H9 (cell line): ENCODE measurements at regions not wholly inside any gene's neighbourhood (a gene's known extent, or its start where the extent isn't known, plus 50 kb on each side); places are given as distances from the start of the nearest gene placed in this dataset.

Source experiments
- DNase-seq: peaks from one replicate; pipeline ENCODE4 v3.0.0-alpha.2; 2017
- H2AFZ ChIP-seq: one replicate; pipeline ENCODE4 v1.6.1; 2013; ENCODE audit warnings: mild to moderate bottlenecking, low read length, control low read depth, moderate library complexity
- H2AK5ac ChIP-seq: 2 replicates; pipeline ENCODE4 v1.6.1; 2013; ENCODE audit warnings: low read length, control low read depth, mixed read lengths; ENCODE audit not compliant: insufficient read length
- H2BK120ac ChIP-seq: one replicate; pipeline ENCODE4 v1.6.1; 2013; ENCODE audit warnings: low read depth, mild to moderate bottlenecking, low read length, control low read depth, inconsistent platforms; ENCODE audit not compliant: poor library complexity, severe bottlenecking
- H2BK12ac ChIP-seq: 2 replicates; pipeline ENCODE4 v1.6.1; 2013; ENCODE audit warnings: low read length, control low read depth, mixed read lengths, low read depth; ENCODE audit not compliant: insufficient read length
- H2BK15ac ChIP-seq: 2 replicates; pipeline ENCODE4 v1.6.1; 2013; ENCODE audit warnings: low read depth, low read length, control low read depth
- H2BK20ac ChIP-seq: one replicate; pipeline ENCODE4 v1.6.1; 2013; ENCODE audit warnings: low read depth, mild to moderate bottlenecking, low read length, control low read depth, inconsistent platforms; ENCODE audit not compliant: poor library complexity, severe bottlenecking
- H2BK5ac ChIP-seq: 2 replicates; pipeline ENCODE4 v1.6.1; 2013; ENCODE audit warnings: low read length, control low read depth, mixed read lengths; ENCODE audit not compliant: insufficient read length
- H3K14ac ChIP-seq: 2 replicates; pipeline ENCODE4 v1.6.1; 2013; ENCODE audit warnings: low read length, control low read depth; ENCODE audit not compliant: insufficient read depth
- H3K18ac ChIP-seq: 2 replicates; pipeline ENCODE4 v1.6.1; 2013; ENCODE audit warnings: low read depth, mild to moderate bottlenecking, mixed read lengths, low read length, control low read depth; ENCODE audit not compliant: insufficient read length
- H3K23ac ChIP-seq: 2 replicates; pipeline ENCODE4 v1.6.1; 2013; ENCODE audit warnings: low read length, control low read depth, mixed read lengths, low read depth; ENCODE audit not compliant: insufficient read length
- H3K23me2 ChIP-seq: 2 replicates; pipeline ENCODE4 v1.6.1; 2013; ENCODE audit warnings: low read depth, mild to moderate bottlenecking, mixed read lengths, low read length, control low read depth; ENCODE audit not compliant: insufficient read length, poor library complexity, severe bottlenecking
- H3K27ac ChIP-seq: 2 replicates; pipeline ENCODE4 v1.5.1; 2013; ENCODE audit warnings: low read length, control low read depth, mixed read lengths, low read depth; ENCODE audit not compliant: insufficient read length
- H3K27me3 ChIP-seq: 2 replicates; pipeline ENCODE4 v1.6.1; 2013; ENCODE audit warnings: low read length, control low read depth, inconsistent platforms; ENCODE audit not compliant: insufficient read depth
- H3K4ac ChIP-seq: 2 replicates; pipeline ENCODE4 v1.6.1; 2013; ENCODE audit warnings: low read depth, mild to moderate bottlenecking, control low read depth, inconsistent platforms, low read length, moderate library complexity
- H3K4me1 ChIP-seq: 2 replicates; pipeline ENCODE4 v1.6.1; 2013; ENCODE audit warnings: low read length, control low read depth, inconsistent platforms; ENCODE audit not compliant: insufficient read depth
- H3K4me2 ChIP-seq: 2 replicates; pipeline ENCODE4 v1.6.1; 2013; ENCODE audit warnings: low read length, control low read depth, mixed read lengths; ENCODE audit not compliant: insufficient read length, insufficient read depth
- H3K56ac ChIP-seq: 2 replicates; pipeline ENCODE4 v1.6.1; 2013; ENCODE audit warnings: low read depth, mild to moderate bottlenecking, mixed read lengths, low read length, control low read depth; ENCODE audit not compliant: insufficient read length
- H3K79me1 ChIP-seq: 2 replicates; pipeline ENCODE4 v1.6.1; 2013; ENCODE audit warnings: low read depth, mild to moderate bottlenecking, moderate library complexity, low read length, control low read depth, inconsistent platforms; ENCODE audit not compliant: insufficient read depth, poor library complexity, severe bottlenecking
- H3K79me2 ChIP-seq: 2 replicates; pipeline ENCODE4 v1.6.1; 2013; ENCODE audit warnings: low read length, control low read depth, inconsistent platforms; ENCODE audit not compliant: insufficient read depth
- H3K9ac ChIP-seq: 2 replicates; pipeline ENCODE4 v1.6.1; 2013; ENCODE audit warnings: low read length, control low read depth, mixed read lengths; ENCODE audit not compliant: insufficient read length; ENCODE audit errors: extremely low read depth
- H3K9me3 ChIP-seq: one replicate; pipeline ENCODE4 v1.6.1; 2013; ENCODE audit warnings: low read depth, low read length, inconsistent platforms; ENCODE audit not compliant: control insufficient read depth
- H3T11ph ChIP-seq: one replicate; pipeline ENCODE4 v1.6.1; 2013; ENCODE audit warnings: mild to moderate bottlenecking, low read length, control low read depth, inconsistent platforms
- H4K20me1 ChIP-seq: one replicate; pipeline ENCODE4 v1.6.1; 2013; ENCODE audit not compliant: control insufficient read depth, insufficient read length, insufficient read depth
- H4K5ac ChIP-seq: 2 replicates; pipeline ENCODE4 v1.6.1; 2013; ENCODE audit warnings: low read depth, mild to moderate bottlenecking, mixed read lengths, low read length, control low read depth; ENCODE audit not compliant: insufficient read length
- H4K8ac ChIP-seq: replicated peaks from 2 replicates; pipeline ENCODE4 v1.6.1; 2013; ENCODE audit warnings: low read length, control low read depth, mixed read lengths, low read depth; ENCODE audit not compliant: insufficient read length
- H4K91ac ChIP-seq: 2 replicates; pipeline ENCODE4 v1.6.1; 2013; ENCODE audit warnings: low read depth, mild to moderate bottlenecking, moderate library complexity, mixed read lengths, low read length, control low read depth; ENCODE audit not compliant: insufficient read length
- H3K27ac Mint-ChIP-seq, 3 experiments: 2 replicates in 2 of 3; 3 replicates in 1 of 3; pipeline ENCODE4 v1.8.0; 2020 to 2021; ENCODE audit warnings: mixed read lengths in 3 of 3, mild to moderate bottlenecking in 1 of 3, moderate library complexity in 1 of 3
- H3K27me3 Mint-ChIP-seq: 2 replicates; pipeline ENCODE4 v1.8.0; 2021; ENCODE audit warnings: low read depth, mild to moderate bottlenecking, moderate library complexity, mixed read lengths
- H3K36me3 Mint-ChIP-seq, 3 experiments: 2 replicates in 2 of 3; 3 replicates in 1 of 3; pipeline ENCODE4 v1.8.0; 2020 to 2021; ENCODE audit warnings: low read depth in 3 of 3, mixed read lengths in 3 of 3; ENCODE audit not compliant: insufficient read depth in 1 of 3
- H3K4me1 Mint-ChIP-seq, 2 experiments: 2 replicates each; pipeline ENCODE4 v1.8.0; 2020; ENCODE audit warnings: mixed read lengths in 2 of 2
- H3K4me3 Mint-ChIP-seq, 2 experiments: 2 replicates in 1 of 2; 3 replicates in 1 of 2; pipeline ENCODE4 v1.8.0; 2020 to 2021; ENCODE audit warnings: mild to moderate bottlenecking in 2 of 2, mixed read lengths in 2 of 2, moderate library complexity in 1 of 2
- H3K9me3 Mint-ChIP-seq, 2 experiments: 2 replicates in 1 of 2; 3 replicates in 1 of 2; pipeline ENCODE4 v1.8.0; 2020; ENCODE audit warnings: mild to moderate bottlenecking in 2 of 2, mixed read lengths in 2 of 2, moderate library complexity in 1 of 2
- CTCF ChIP-seq: fragments of 200-600 bp; sonication (generic); conservative IDR thresholded peaks from 3 replicates; pipeline ENCODE4 v1.8.0; 2021; ENCODE audit warnings: antibody characterized with exemption, mild to moderate bottlenecking
- WGBS: extraction: QIAGEN DNeasy Blood & Tissue Kit; methylation state at CpG from one replicate; pipeline ENCODE4 v1.1.7; 2013; ENCODE audit warnings: missing lambda C conversion rate, low lambda C conversion rate, mixed read lengths; ENCODE audit not compliant: insufficient read length; ENCODE audit errors: extremely low coverage; 5-methylcytosine and 5-hydroxymethylcytosine counted together

- H3K14ac ChIP-seq: no peak overlapping the region
- no peak overlapping the region for H3K27ac Mint-ChIP-seq
Measured at GRCh38 chr10:117710181-117710798, 167.7 kb downstream of the EMX2 start.

More at GRCh38 chr10:117710181-117710798, 167.7 kb downstream of the EMX2 start:
- no peaks in the 10 kb centered on the region for H3K79me1 ChIP-seq
- no peaks in the 10 kb centered on the region; a peak in 1 of 5 replicates for H3K9me3 Mint-ChIP-seq
- peaks cover 4 to 8% of the 10 kb centered on the region in 2 experiments for H3K4me1 Mint-ChIP-seq
- no peak overlapping the region for H4K8ac ChIP-seq
- peak; percentile 49 for DNase-seq
- no peaks in the 10 kb centered on the region for H3K27me3 Mint-ChIP-seq
- H3T11ph ChIP-seq: no peak overlapping the region
- H2AFZ ChIP-seq: no peak overlapping the region
- no peak overlapping the region for H4K91ac ChIP-seq
- H3K23ac ChIP-seq: no peak overlapping the region
- TF ChIP-seq CTCF: peak; percentile 60
- no peaks in the 10 kb centered on the region for H4K20me1 ChIP-seq
- H3K9ac ChIP-seq: no peak overlapping the region
- no peak overlapping the region for H3K56ac ChIP-seq
- no peak overlapping the region for H2BK15ac ChIP-seq
- H3K4ac ChIP-seq: no peak overlapping the region
- no peak overlapping the region for H2BK5ac ChIP-seq
- no peak overlapping the region for H2BK12ac ChIP-seq
- H4K5ac ChIP-seq: no peak overlapping the region
- no peak overlapping the region for H3K4me2 ChIP-seq
- no peak overlapping the region for H3K18ac ChIP-seq
- H3K23me2 ChIP-seq: no peaks in the 10 kb centered on the region
- no peak overlapping the region for H3K4me3 Mint-ChIP-seq
- H3K4me1 ChIP-seq: no peaks in the 10 kb centered on the region
- no peak overlapping the region for H2BK120ac ChIP-seq
- H3K27me3 ChIP-seq: no peaks in the 10 kb centered on the region
- H3K79me2 ChIP-seq: no peaks in the 10 kb centered on the region
- no peaks in the 10 kb centered on the region; a peak in 2 of 7 replicates for H3K36me3 Mint-ChIP-seq
- no CpG with 5 or more reads among the region's 8 CpGs for WGBS
- H2AK5ac ChIP-seq: no peak overlapping the region
- no peaks in the 10 kb centered on the region for H3K9me3 ChIP-seq
- H2BK20ac ChIP-seq: no peak overlapping the region
- H3K27ac ChIP-seq: no peak overlapping the region
